Mesodermal cell (in vitro differentiated cells): ENCODE measurements at regions not wholly inside any gene's neighbourhood (a gene's known extent, or its start where the extent isn't known, plus 50 kb on each side); places are given as distances from the start of the nearest gene placed in this dataset.

Source experiments
- H3K27ac ChIP-seq: 2 replicates; pipeline ENCODE4 v1.7.0; 2013; ENCODE audit warnings: mild to moderate bottlenecking, low read depth, low read length, moderate library complexity; ENCODE audit not compliant: severe bottlenecking
- H3K36me3 ChIP-seq: 2 replicates; pipeline ENCODE4 v1.7.1; 2013; ENCODE audit warnings: mild to moderate bottlenecking, low read length, moderate library complexity; ENCODE audit not compliant: control insufficient read depth, insufficient read depth
- H3K4me1 ChIP-seq: one replicate; pipeline ENCODE4 v1.7.1; 2013; ENCODE audit warnings: mild to moderate bottlenecking, low read length; ENCODE audit not compliant: insufficient read depth, control insufficient read depth, poor library complexity, severe bottlenecking
- H3K4me3 ChIP-seq: 2 replicates; pipeline ENCODE4 v1.7.0; 2013; ENCODE audit warnings: low read length, control low read depth, mild to moderate bottlenecking; ENCODE audit not compliant: insufficient read depth, poor library complexity, severe bottlenecking; ENCODE audit errors: extremely low read depth
- H3K9me3 ChIP-seq: 2 replicates; pipeline ENCODE4 v1.7.1; 2013; ENCODE audit warnings: mild to moderate bottlenecking, low read length, moderate library complexity; ENCODE audit not compliant: control insufficient read depth
- WGBS, 2 experiments: methylation state at CpG; one replicate each; pipeline ENCODE4 v1.1.5; 2013; ENCODE audit warnings: missing lambda C conversion rate in 2 of 2; ENCODE audit not compliant: insufficient coverage in 2 of 2; 5-methylcytosine and 5-hydroxymethylcytosine counted together

GRCh38 chr3:77913524-77914174 is 873.8 kb downstream of the ROBO2 start:
- Histone ChIP-seq H3K27ac (no peak overlapping the region), H3K4me1 (no peaks in the 10 kb centered on the region), H3K36me3 (no peaks in the 10 kb centered on the region), H3K9me3 (peaks cover under 1% of the 10 kb centered on the region), H3K4me3 (no peak overlapping the region)
- 75 to 100% methylated on average over 1 of the region's 3 CpGs for WGBS, 2 experiments

DNA sequence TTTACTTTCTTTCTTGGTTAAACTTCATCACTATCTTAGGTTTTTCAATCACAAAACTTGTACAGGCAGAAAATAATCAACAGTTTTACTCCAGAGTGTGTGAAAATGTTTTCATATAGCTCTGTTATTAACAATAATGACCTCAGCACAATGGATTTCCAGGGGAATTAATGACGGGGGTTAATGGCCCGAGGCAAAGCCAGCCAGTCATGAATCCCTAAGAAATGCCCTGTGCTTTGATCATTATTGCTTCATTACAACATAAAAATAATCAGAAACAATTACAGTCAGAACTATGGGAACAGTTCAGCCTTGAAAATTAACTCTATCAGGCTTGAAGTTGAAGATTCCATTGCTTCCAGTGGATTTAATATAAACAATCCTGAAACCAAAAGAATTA is 875.4 kb downstream of the ROBO2 start:
- WGBS, 2 experiments = 80 to 83% methylated on average over 1 to 2 of the region's 2 CpGs

GRCh38 chr3:77917225-77917624 is 877.3 kb downstream of the ROBO2 start:
- Histone ChIP-seq H3K9me3 (peaks cover 16% of the 10 kb centered on the region), H3K4me1 (no peaks in the 10 kb centered on the region), H3K36me3 (no peaks in the 10 kb centered on the region), H3K4me3 (no peak overlapping the region), H3K27ac (no peak overlapping the region)
- WGBS, 2 experiments = no CpG with 5 or more reads among the region's 2 CpGs

More for the DNA sequence above, 875.4 kb downstream of the ROBO2 start:
- Histone ChIP-seq H3K4me3 (no peak overlapping the region), H3K4me1 (no peaks in the 10 kb centered on the region), H3K36me3 (no peaks in the 10 kb centered on the region), H3K27ac (no peak overlapping the region), H3K9me3 (peaks cover 13% of the 10 kb centered on the region)

GRCh38 chr3:77919244-77919643 is 879.3 kb downstream of the ROBO2 start:
- Histone ChIP-seq H3K9me3 (peaks cover 16% of the 10 kb centered on the region), H3K4me1 (no peaks in the 10 kb centered on the region), H3K4me3 (no peak overlapping the region), H3K36me3 (no peaks in the 10 kb centered on the region), H3K27ac (no peak overlapping the region)

GRCh38 chr3:77931255-77932009 is 891.5 kb downstream of the ROBO2 start:
- Histone ChIP-seq H3K9me3 (no peaks in the 10 kb centered on the region), H3K27ac (no peak overlapping the region), H3K4me1 (no peaks in the 10 kb centered on the region), H3K36me3 (no peaks in the 10 kb centered on the region), H3K4me3 (no peak overlapping the region)
- WGBS, 2 experiments = 85 to 88% methylated on average over 5 to 7 of the region's 9 CpGs

DNA sequence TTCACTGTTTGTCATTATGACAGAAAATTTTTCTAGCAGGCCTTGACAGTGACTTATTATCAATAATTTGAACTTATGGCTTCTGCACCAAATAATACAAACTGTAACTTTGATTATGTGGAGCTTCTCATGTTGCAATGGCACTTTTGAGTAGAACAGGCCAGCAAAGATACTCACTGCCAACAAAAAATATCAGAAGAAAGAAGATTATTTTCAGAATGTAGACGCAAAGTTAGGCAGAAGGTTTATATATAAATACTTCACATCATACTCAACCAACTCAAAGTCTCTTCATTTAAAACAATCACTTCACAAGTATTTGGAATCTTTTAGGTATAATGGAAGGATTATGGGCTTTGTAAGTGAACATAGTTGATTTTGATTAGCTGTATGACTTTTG is 893.0 kb downstream of the ROBO2 start:
- H3K27ac ChIP-seq = no peak overlapping the region
- H3K4me1 ChIP-seq = no peaks in the 10 kb centered on the region
- H3K4me3 ChIP-seq = no peak overlapping the region
- H3K36me3 ChIP-seq = no peaks in the 10 kb centered on the region
- no peaks in the 10 kb centered on the region for H3K9me3 ChIP-seq
- WGBS, 2 experiments = no CpG with 5 or more reads among the region's 1 CpG

DNA sequence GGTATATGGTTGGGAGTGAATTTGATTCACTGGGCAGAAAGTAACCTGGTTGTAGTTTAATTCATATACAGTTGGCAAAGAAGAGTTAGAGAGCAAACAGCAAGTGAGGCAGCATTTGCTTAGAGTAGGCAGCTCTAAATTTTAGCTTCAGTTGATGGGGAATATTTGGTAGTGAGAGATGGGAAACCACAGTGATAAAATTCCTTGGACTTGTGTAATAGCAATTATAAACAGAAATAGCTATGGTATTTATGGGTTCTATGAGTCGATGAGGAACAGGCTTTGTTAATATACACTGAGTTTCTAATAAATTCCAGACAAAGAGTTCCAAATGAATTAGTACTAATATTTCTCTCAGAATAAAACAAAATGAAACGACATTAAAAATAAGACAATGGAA is 894.0 kb downstream of the ROBO2 start:
- no peak overlapping the region for H3K27ac ChIP-seq
- no peak overlapping the region for H3K4me3 ChIP-seq
- no peaks in the 10 kb centered on the region for H3K4me1 ChIP-seq
- no CpG with 5 or more reads among the region's 2 CpGs for WGBS, 2 experiments
- H3K9me3 ChIP-seq = no peaks in the 10 kb centered on the region
- no peaks in the 10 kb centered on the region for H3K36me3 ChIP-seq

- H3K36me3 ChIP-seq = no peaks in the 10 kb centered on the region
- H3K27ac ChIP-seq = no peak overlapping the region
- no peaks in the 10 kb centered on the region for H3K9me3 ChIP-seq
- WGBS, 2 experiments = no CpG with 5 or more reads among the region's 1 CpG
- no peak overlapping the region for H3K4me3 ChIP-seq
- no peaks in the 10 kb centered on the region for H3K4me1 ChIP-seq
Measured at GRCh38 chr3:77935418-77935817, 895.5 kb downstream of the ROBO2 start.

GRCh38 chr3:77939726-77940125 is 899.8 kb downstream of the ROBO2 start:
- WGBS, 2 experiments = 83% methylated on average over 1 of the region's 1 CpG; no CpG with 5 or more reads in 1 of the 2 experiments
- Histone ChIP-seq H3K4me3 (no peak overlapping the region), H3K36me3 (no peaks in the 10 kb centered on the region), H3K4me1 (no peaks in the 10 kb centered on the region), H3K9me3 (no peaks in the 10 kb centered on the region), H3K27ac (no peak overlapping the region)

GRCh38 chr3:77943598-77943997 is 903.7 kb downstream of the ROBO2 start:
- Histone ChIP-seq H3K36me3 (no peaks in the 10 kb centered on the region), H3K9me3 (no peaks in the 10 kb centered on the region), H3K4me3 (no peak overlapping the region), H3K27ac (no peak overlapping the region), H3K4me1 (no peaks in the 10 kb centered on the region)
- WGBS, 2 experiments = no CpG with 5 or more reads among the region's 4 CpGs

GRCh38 chr3:77945320-77945719 is 905.4 kb downstream of the ROBO2 start:
- Histone ChIP-seq H3K4me1 (no peaks in the 10 kb centered on the region), H3K27ac (no peak overlapping the region), H3K9me3 (no peaks in the 10 kb centered on the region), H3K4me3 (no peak overlapping the region), H3K36me3 (no peaks in the 10 kb centered on the region)
- 73 to 93% methylated on average over 2 of the region's 3 CpGs for WGBS, 2 experiments
